HCT116 (cell line): ENCODE measurements at regions not wholly inside any gene's neighbourhood (a gene's known extent, or its start where the extent isn't known, plus 50 kb on each side); places are given as distances from the start of the nearest gene placed in this dataset.

Experiments
- CEBPB ChIP-seq: IDR thresholded peaks from 2 replicates; pipeline ENCODE4 v1.6.1; 2012; ENCODE audit warnings: low read depth
- EGR1 ChIP-seq: IDR thresholded peaks from 2 replicates; pipeline ENCODE4 v1.6.1; 2012; ENCODE audit warnings: low read depth
- EZH2 ChIP-seq: fragments of 200-600 bp; sonication (generic); IDR thresholded peaks from 2 replicates; pipeline ENCODE4 v1.6.1; 2017; ENCODE audit warnings: antibody characterized with exemption, mixed run types
- EZH2phosphoT487 ChIP-seq: fragments of 200-600 bp; IDR thresholded peaks from 2 replicates; pipeline ENCODE4 v1.6.1; 2018; ENCODE audit warnings: antibody characterized with exemption, borderline replicate concordance
- FOSL1 ChIP-seq: IDR thresholded peaks from 2 replicates; pipeline ENCODE4 v1.6.1; 2012; ENCODE audit warnings: low read depth
- POLR2A ChIP-seq: IDR thresholded peaks from 2 replicates; pipeline ENCODE4 v1.7.0; 2011; ENCODE audit warnings: borderline replicate concordance; ENCODE audit not compliant: insufficient read depth, insufficient read length; ENCODE audit errors: extremely low read depth
- POLR2AphosphoS5 ChIP-seq: IDR thresholded peaks from 2 replicates; pipeline ENCODE4 v1.6.1; 2011; ENCODE audit warnings: mild to moderate bottlenecking, low read depth, low read length, moderate library complexity
- SIN3A ChIP-seq: IDR thresholded peaks from 2 replicates; pipeline ENCODE4 v1.6.1; 2012; ENCODE audit warnings: low read depth
- SP1 ChIP-seq: IDR thresholded peaks from 2 replicates; pipeline ENCODE4 v1.6.1; 2012; ENCODE audit warnings: low read depth
- TCF7L2 ChIP-seq: IDR thresholded peaks from 2 replicates; pipeline ENCODE4 v1.7.0; 2011; ENCODE audit warnings: borderline replicate concordance, inconsistent platforms; ENCODE audit not compliant: insufficient read depth, insufficient read length; ENCODE audit errors: extremely low read depth
- YY1 ChIP-seq: IDR thresholded peaks from 2 replicates; pipeline ENCODE4 v1.6.1; 2011; ENCODE audit warnings: low read length, low read depth, moderate library complexity, mild to moderate bottlenecking; ENCODE audit not compliant: insufficient replicate concordance; ENCODE audit errors: extremely low read depth
- TF ChIP-seq, protein P1 (sequence below), 3 experiments: fragments of 200-600 bp in 1 of 3; sonication (generic) in 1 of 3; IDR thresholded peaks in 2 of 3; conservative IDR thresholded peaks in 1 of 3; 2 replicates each; pipeline ENCODE4 v1.5.1; 2012 to 2017; ENCODE audit warnings: low read depth in 2 of 3, low read length in 2 of 3, antibody characterized with exemption in 1 of 3, borderline replicate concordance in 1 of 3, control low read depth in 1 of 3, mild to moderate bottlenecking in 1 of 3, mixed read lengths in 1 of 3, mixed run types in 1 of 3, moderate library complexity in 1 of 3; ENCODE audit not compliant: insufficient read depth in 1 of 3
- TF ChIP-seq, protein P2 (sequence below): IDR thresholded peaks from 2 replicates; pipeline ENCODE4 v1.6.1; 2012; ENCODE audit warnings: low read depth
- TF ChIP-seq, protein P3 (sequence below): IDR thresholded peaks from 2 replicates; pipeline ENCODE4 v1.6.1; 2012

DNA sequence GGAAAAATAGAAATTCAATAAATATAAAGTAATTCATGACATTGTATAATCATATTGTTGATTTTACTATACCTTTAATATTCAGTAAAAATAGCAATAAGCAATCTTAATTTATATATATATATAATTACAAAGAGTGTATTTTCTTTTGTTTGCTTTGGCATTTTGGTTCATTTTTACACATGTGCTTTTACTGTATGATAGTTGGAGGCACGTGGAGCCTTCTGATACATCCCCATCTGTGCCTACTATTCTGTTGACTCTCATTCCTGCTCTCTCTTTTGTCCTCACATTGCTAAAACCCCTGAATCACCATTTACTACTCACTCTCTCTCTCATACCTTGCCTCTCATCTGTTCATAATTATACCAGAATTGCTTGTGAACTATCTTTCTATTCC, 106.4 kb upstream of the NDST4 start:
- TF ChIP-seq, protein P1, sequence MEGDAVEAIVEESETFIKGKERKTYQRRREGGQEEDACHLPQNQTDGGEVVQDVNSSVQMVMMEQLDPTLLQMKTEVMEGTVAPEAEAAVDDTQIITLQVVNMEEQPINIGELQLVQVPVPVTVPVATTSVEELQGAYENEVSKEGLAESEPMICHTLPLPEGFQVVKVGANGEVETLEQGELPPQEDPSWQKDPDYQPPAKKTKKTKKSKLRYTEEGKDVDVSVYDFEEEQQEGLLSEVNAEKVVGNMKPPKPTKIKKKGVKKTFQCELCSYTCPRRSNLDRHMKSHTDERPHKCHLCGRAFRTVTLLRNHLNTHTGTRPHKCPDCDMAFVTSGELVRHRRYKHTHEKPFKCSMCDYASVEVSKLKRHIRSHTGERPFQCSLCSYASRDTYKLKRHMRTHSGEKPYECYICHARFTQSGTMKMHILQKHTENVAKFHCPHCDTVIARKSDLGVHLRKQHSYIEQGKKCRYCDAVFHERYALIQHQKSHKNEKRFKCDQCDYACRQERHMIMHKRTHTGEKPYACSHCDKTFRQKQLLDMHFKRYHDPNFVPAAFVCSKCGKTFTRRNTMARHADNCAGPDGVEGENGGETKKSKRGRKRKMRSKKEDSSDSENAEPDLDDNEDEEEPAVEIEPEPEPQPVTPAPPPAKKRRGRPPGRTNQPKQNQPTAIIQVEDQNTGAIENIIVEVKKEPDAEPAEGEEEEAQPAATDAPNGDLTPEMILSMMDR (IDR thresholded peaks at IDR 0.05 in 2 of 3, conservative IDR thresholded peaks at IDR 0.05 in 1 of 3; ENCODE audit: borderline replicate concordance in 1 of 3, insufficient read depth in 1 of 3, low read depth in 2 of 3, low read length in 2 of 3) = no peak
- TF ChIP-seq POLR2AphosphoS5 = no peak
- no peak for TF ChIP-seq SIN3A
- TF ChIP-seq, protein P2, sequence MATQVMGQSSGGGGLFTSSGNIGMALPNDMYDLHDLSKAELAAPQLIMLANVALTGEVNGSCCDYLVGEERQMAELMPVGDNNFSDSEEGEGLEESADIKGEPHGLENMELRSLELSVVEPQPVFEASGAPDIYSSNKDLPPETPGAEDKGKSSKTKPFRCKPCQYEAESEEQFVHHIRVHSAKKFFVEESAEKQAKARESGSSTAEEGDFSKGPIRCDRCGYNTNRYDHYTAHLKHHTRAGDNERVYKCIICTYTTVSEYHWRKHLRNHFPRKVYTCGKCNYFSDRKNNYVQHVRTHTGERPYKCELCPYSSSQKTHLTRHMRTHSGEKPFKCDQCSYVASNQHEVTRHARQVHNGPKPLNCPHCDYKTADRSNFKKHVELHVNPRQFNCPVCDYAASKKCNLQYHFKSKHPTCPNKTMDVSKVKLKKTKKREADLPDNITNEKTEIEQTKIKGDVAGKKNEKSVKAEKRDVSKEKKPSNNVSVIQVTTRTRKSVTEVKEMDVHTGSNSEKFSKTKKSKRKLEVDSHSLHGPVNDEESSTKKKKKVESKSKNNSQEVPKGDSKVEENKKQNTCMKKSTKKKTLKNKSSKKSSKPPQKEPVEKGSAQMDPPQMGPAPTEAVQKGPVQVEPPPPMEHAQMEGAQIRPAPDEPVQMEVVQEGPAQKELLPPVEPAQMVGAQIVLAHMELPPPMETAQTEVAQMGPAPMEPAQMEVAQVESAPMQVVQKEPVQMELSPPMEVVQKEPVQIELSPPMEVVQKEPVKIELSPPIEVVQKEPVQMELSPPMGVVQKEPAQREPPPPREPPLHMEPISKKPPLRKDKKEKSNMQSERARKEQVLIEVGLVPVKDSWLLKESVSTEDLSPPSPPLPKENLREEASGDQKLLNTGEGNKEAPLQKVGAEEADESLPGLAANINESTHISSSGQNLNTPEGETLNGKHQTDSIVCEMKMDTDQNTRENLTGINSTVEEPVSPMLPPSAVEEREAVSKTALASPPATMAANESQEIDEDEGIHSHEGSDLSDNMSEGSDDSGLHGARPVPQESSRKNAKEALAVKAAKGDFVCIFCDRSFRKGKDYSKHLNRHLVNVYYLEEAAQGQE = no peak
- no peak for TF ChIP-seq EZH2
- TF ChIP-seq FOSL1 = no peak
- TF ChIP-seq SP1 = no peak
- TF ChIP-seq, protein P3, sequence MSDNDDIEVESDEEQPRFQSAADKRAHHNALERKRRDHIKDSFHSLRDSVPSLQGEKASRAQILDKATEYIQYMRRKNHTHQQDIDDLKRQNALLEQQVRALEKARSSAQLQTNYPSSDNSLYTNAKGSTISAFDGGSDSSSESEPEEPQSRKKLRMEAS = no peak
- TF ChIP-seq POLR2A = no peak
- no peak for TF ChIP-seq TCF7L2
- TF ChIP-seq CEBPB = no peak
- no peak for TF ChIP-seq YY1
- no peak for TF ChIP-seq EZH2phosphoT487
- TF ChIP-seq EGR1 = no peak
